ENCODE measurements at regions not wholly inside any gene's neighbourhood (a gene's known extent, or its start where the extent isn't known, plus 50 kb on each side); places are given as distances from the start of the nearest gene placed in this dataset.

DNA sequence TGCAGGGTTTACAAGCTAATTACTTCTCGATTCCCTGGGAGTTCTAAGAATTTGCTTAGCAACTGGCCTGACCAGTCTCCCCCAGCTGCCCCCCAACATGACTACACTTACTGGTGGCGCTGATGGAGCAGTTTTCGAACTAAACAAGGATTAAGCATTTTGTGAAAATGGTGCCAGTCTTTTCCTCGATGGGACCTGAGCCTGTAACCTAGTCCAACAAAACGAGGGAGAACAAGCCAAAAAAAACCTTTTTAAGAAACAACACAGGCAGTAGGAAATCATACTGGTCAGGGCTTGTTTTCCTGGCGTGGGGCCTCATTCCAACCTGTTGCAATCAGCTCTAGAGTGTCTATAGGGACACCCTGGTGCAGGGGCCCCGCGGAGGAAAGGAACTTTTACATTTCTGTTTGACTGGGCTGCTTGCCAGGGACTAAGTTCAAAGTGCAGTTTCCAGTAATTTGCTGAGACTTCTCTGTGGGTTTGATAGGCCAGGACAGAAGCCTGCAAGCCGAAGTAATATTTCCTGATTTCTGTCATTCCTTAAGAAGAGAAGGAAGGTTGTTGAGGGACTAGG, 158.7 kb downstream of the SPRY1 start:
- TF ChIP-seq POLR2A (IDR thresholded peaks at IDR 0.05) (no peak), EP300 (IDR thresholded peaks at IDR 0.05) (no peak), POLR2AphosphoS5 (IDR thresholded peaks at IDR 0.05) (peak in 2 of 3 donors; percentile 50 to 66)
- TF ChIP-seq, protein P1, sequence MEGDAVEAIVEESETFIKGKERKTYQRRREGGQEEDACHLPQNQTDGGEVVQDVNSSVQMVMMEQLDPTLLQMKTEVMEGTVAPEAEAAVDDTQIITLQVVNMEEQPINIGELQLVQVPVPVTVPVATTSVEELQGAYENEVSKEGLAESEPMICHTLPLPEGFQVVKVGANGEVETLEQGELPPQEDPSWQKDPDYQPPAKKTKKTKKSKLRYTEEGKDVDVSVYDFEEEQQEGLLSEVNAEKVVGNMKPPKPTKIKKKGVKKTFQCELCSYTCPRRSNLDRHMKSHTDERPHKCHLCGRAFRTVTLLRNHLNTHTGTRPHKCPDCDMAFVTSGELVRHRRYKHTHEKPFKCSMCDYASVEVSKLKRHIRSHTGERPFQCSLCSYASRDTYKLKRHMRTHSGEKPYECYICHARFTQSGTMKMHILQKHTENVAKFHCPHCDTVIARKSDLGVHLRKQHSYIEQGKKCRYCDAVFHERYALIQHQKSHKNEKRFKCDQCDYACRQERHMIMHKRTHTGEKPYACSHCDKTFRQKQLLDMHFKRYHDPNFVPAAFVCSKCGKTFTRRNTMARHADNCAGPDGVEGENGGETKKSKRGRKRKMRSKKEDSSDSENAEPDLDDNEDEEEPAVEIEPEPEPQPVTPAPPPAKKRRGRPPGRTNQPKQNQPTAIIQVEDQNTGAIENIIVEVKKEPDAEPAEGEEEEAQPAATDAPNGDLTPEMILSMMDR (IDR thresholded peaks at IDR 0.05), result no peak

Data from suprapubic skin (tissue), 4 donors.